ENCODE measurements at regions not wholly inside any gene's neighbourhood (a gene's known extent, or its start where the extent isn't known, plus 50 kb on each side); places are given as distances from the start of the nearest gene placed in this dataset.

DNA sequence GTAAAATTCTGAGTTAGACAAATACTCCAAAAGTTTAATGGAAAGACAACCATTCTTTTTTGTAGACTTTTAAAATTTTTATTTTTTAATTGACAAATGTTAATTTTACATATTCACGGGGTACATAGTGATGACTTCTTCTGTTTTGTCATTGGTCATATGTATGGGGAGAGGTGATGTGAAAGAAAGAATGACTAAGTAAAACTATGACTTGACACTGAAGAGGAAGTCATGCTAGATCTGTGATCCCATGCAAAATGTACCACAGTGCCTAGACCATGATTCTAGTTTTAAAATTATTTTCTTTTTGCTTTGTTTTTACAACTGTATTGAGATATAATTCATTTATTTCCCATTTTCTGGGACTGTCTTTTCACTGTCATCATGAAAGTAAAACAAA lies 281.6 kb downstream of the MBNL1 start:
- TF ChIP-seq, protein P1, sequence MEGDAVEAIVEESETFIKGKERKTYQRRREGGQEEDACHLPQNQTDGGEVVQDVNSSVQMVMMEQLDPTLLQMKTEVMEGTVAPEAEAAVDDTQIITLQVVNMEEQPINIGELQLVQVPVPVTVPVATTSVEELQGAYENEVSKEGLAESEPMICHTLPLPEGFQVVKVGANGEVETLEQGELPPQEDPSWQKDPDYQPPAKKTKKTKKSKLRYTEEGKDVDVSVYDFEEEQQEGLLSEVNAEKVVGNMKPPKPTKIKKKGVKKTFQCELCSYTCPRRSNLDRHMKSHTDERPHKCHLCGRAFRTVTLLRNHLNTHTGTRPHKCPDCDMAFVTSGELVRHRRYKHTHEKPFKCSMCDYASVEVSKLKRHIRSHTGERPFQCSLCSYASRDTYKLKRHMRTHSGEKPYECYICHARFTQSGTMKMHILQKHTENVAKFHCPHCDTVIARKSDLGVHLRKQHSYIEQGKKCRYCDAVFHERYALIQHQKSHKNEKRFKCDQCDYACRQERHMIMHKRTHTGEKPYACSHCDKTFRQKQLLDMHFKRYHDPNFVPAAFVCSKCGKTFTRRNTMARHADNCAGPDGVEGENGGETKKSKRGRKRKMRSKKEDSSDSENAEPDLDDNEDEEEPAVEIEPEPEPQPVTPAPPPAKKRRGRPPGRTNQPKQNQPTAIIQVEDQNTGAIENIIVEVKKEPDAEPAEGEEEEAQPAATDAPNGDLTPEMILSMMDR (IDR thresholded peaks at IDR 0.05): no peak
- 95 to 96% methylated on average over 1 of the region's 1 CpG for WGBS, 2 donors
- Histone ChIP-seq H3K4me3 (no peak overlapping the region), H3K9me3 (peaks cover 0 to 5% (median 0%) of the 10 kb centered on the region in 11 donors), H3K36me3 (no peaks in the 10 kb centered on the region), H3K27ac (no peak overlapping the region), H3K27me3 (no peaks in the 10 kb centered on the region), H3K4me1 (peaks cover 0 to 11% (median 9%) of the 10 kb centered on the region in 9 donors)
- DNase-seq (no peak), ATAC-seq (no peak)
- intact Hi-C loops (cut with DNase I): no loop called here

DNA sequence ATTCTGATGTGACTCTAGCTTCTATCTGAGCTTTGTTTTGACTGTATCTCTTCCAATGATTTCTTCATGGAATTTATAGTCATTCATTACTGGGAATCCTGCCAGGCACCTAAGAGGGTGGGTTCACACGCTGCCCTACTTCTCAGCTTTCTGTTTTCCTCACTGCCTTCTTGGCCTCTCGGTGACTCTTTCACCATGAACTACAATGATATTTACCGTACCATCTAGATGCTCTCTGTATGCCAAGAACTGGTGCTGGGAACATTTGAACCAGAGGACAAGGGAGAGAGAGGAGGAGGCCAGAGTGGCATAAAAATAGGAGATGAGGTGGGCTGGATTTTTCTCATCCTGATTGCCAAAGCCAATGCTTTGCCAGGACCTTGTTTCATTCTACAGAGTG lies 280.0 kb upstream of the P2RY1 start:
- no peaks in the 10 kb centered on the region for H3K36me3 ChIP-seq
- no peaks in the 10 kb centered on the region for H3K27me3 ChIP-seq
- H3K27ac ChIP-seq: peak overlapping the region; percentile 78 to 96 (median 81)
- intact Hi-C loops (cut with DNase I): no loop called here
- WGBS, 2 donors: 22 to 29% methylated on average over 3 of the region's 3 CpGs
- TF ChIP-seq, protein P1 (IDR thresholded peaks at IDR 0.05): no peak
- no peak overlapping the region for H3K4me3 ChIP-seq
- H3K9me3 ChIP-seq: no peaks in the 10 kb centered on the region
- peaks cover 6 to 47% (median 40%) of the 10 kb centered on the region in 9 donors for H3K4me1 ChIP-seq
- ATAC-seq (peak in 6 of 8 donors; percentile 45 to 89 (median 81)), DNase-seq (peak in 1 of 2 donors; percentile 37)

DNA sequence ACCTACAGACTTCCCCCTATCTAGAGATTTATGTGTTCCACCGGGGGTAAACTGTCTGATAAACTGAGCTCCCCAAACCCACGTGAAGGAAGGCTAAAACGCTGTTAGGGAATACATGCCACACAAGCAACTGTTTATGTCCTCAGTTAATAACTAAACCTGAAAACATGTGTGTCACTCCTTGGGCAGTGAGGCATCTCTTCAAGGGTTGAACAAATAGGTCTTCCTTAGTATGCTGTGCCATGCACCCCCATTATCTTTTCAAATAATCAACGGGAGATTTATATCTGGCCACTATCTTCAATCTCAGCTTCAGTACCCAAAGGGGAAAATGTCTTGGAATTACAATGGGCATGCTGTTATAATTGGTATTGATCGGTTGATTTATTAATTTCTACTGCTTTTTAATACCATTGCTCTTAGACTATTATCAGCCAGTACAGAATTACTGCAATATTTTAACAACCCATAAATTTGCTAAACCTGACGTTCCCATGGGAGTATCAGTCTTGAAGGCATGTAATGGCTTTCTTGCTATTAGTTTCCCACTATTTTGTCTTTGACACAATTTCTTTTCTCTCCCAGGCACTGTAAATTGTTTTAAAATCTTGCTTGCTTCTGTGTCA lies 279.2 kb upstream of the P2RY1 start:
- Histone ChIP-seq H3K4me3 (no peak overlapping the region), H3K9me3 (peaks cover 0 to 6% (median 0%) of the 10 kb centered on the region in 11 donors), H3K27me3 (no peaks in the 10 kb centered on the region), H3K27ac (peak overlapping the region; percentile 78 to 96 (median 81)), H3K4me1 (peaks cover 6 to 47% (median 40%) of the 10 kb centered on the region in 9 donors), H3K36me3 (no peaks in the 10 kb centered on the region)
- ATAC-seq (no peak), DNase-seq (no peak)
- TF ChIP-seq, protein P1 (IDR thresholded peaks at IDR 0.05): no peak
- intact Hi-C loops (cut with DNase I): no loop called here
- WGBS, 2 donors: 89 to 96% methylated on average over 6 of the region's 6 CpGs

DNA sequence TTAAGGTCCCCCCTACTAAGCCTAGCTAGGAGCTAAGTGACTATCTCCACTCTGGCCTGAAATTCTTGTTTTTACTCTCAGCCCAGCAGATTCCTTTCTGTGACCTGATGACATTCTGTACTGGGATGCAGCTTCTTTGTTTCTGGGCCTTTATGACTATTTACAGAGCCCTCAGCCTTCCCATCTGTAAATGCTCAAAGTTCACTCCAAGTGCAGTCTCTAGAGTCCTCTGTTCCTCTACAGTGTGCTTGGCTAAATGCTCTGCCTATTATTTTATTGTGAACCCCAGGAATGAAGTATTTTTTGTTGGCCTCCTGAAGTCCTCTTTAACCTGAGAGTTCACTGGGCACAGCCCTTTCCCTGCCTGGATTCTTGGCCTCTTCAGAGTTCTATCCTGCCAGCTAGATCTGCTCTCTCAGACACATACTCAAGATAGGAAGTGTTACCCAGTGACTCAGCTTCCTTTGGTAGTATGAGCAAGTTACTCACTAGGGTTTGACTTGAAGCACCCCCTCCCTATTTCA lies 278.1 kb upstream of the P2RY1 start:
- intact Hi-C loops (cut with DNase I): no loop called here
- Histone ChIP-seq H3K4me3 (no peak overlapping the region), H3K9me3 (peaks cover 0 to 6% (median 0%) of the 10 kb centered on the region in 11 donors), H3K27ac (peak overlapping the region; percentile 78 to 96 (median 81)), H3K36me3 (no peaks in the 10 kb centered on the region), H3K27me3 (no peaks in the 10 kb centered on the region), H3K4me1 (peaks cover 6 to 47% (median 40%) of the 10 kb centered on the region in 9 donors)
- TF ChIP-seq, protein P1 (IDR thresholded peaks at IDR 0.05): no peak
- ATAC-seq: peak; percentile 83 to 97 (median 90)
- DNase-seq: peak in 1 of 2 donors; percentile 58
